HCT116 (cell line): ENCODE measurements at regions not wholly inside any gene's neighbourhood (a gene's known extent, or its start where the extent isn't known, plus 50 kb on each side); places are given as distances from the start of the nearest gene placed in this dataset.

Source experiments
- ATAC-seq: fragments of 200-7000 bp; cut with Tn5 transposase; 2 replicates; pipeline ENCODE4 v1.9.1; 2020; ENCODE audit warnings: mild to moderate bottlenecking, moderate library complexity
- BruUV-seq: library from RNA; stranded (reverse); fragments of 400-500 nt; replicated peaks from 2 replicates; lab custom pipeline; 2021; lab: Mats Ljungman, UMichigan
- CTCF ChIA-PET: fragments of 300-600 bp; sonication (Branson Sonifier 250); formaldehyde crosslinking; loops from one replicate; lab custom pipeline; 2021; ENCODE audit warnings: antibody characterized with exemption; lab: Charles Lee
- POLR2A ChIA-PET: fragments of 300-600, 350-600 bp; sonication (Branson Sonifier 250); formaldehyde crosslinking; loops from one replicate; lab custom pipeline; 2021; ENCODE audit warnings: antibody characterized with exemption; lab: Charles Lee
- RAD21 ChIA-PET, 2 experiments: fragments of 300-600 bp; sonication (Branson Sonifier 250); formaldehyde crosslinking; loops; one replicate each; lab custom pipeline; 2023; ENCODE audit warnings: low total read pairs in 2 of 2; ENCODE audit not compliant: uncharacterized antibody in 2 of 2, unreplicated experiment in 2 of 2, low non-redundant PET in 1 of 2; lab: Charles Lee
- DNase-seq: peaks from one replicate; pipeline ENCODE4 v3.0.0-alpha.2; 2010; ENCODE audit warnings: low read depth, low spot score
- H2AFZ ChIP-seq: fragments of 200-600 bp; shearing (Covaris generic), sonication (generic); 2 replicates; pipeline ENCODE4 v1.6.1; 2017; ENCODE audit warnings: low read depth, mixed run types, mixed read lengths, antibody characterized with exemption, low read length; ENCODE audit not compliant: poor library complexity, severe bottlenecking
- H3K27ac ChIP-seq: 2 replicates; pipeline ENCODE4 v1.5.1; 2012; ENCODE audit warnings: low read depth, low read length
- H3K27me3 ChIP-seq: fragments of 200-600 bp; sonication (generic); 2 replicates; pipeline ENCODE4 v1.6.1; 2016; ENCODE audit warnings: mixed run types, low read length, mixed read lengths; ENCODE audit not compliant: insufficient read depth
- H3K36me3 ChIP-seq, 2 experiments: fragments of 200-500 bp in 1 of 2; fragments of 200-600 bp in 1 of 2; sonication (Bioruptor generic) in 1 of 2; sonication (generic) in 1 of 2; 2 replicates each; pipeline versions ENCODE4 v1.5.1 to v1.6.1; 2014 to 2016; ENCODE audit warnings: low read length in 2 of 2, inconsistent platforms in 1 of 2, mixed read lengths in 1 of 2, mixed run types in 1 of 2; ENCODE audit not compliant: insufficient read depth in 2 of 2, control insufficient read depth in 1 of 2
- H3K4me1 ChIP-seq, 2 experiments: fragments of 200-600 bp in 1 of 2; sonication (generic) in 1 of 2; 2 replicates each; pipeline versions ENCODE4 v1.5.1 to v1.6.1; 2012 to 2017; ENCODE audit warnings: low read length in 2 of 2, inconsistent platforms in 1 of 2, mild to moderate bottlenecking in 1 of 2, mixed read lengths in 1 of 2, mixed run types in 1 of 2, moderate library complexity in 1 of 2; ENCODE audit not compliant: insufficient read depth in 2 of 2, control insufficient read depth in 1 of 2
- H3K4me2 ChIP-seq: fragments of 200-600 bp; sonication (generic); 2 replicates; pipeline ENCODE4 v1.6.1; 2017; ENCODE audit warnings: mixed run types, low read length, mixed read lengths
- H3K4me3 ChIP-seq, 2 experiments: fragments of 200-600 bp in 1 of 2; sonication (generic) in 1 of 2; replicated peaks in 1 of 2; 2 replicates each; pipeline ENCODE4 v1.5.1; 2011 to 2016; ENCODE audit warnings: low read length in 2 of 2, control low read depth in 1 of 2, low read depth in 1 of 2, mild to moderate bottlenecking in 1 of 2, mixed read lengths in 1 of 2, mixed run types in 1 of 2
- H3K79me2 ChIP-seq: fragments of 200-600 bp; sonication (generic); 2 replicates; pipeline ENCODE4 v1.6.1; 2017; ENCODE audit warnings: mild to moderate bottlenecking, mixed run types, low read length, moderate library complexity, mixed read lengths; ENCODE audit not compliant: insufficient read depth
- H3K9ac ChIP-seq: fragments of 200-600 bp; sonication (generic); 2 replicates; pipeline ENCODE4 v1.6.1; 2016; ENCODE audit warnings: low read length, mixed read lengths
- H3K9me2 ChIP-seq: fragments of 200-600 bp; sonication (generic), shearing (Covaris generic); 2 replicates; pipeline ENCODE4 v1.6.1; 2017; ENCODE audit warnings: mixed run types, mild to moderate bottlenecking, moderate library complexity; ENCODE audit not compliant: insufficient read depth
- H3K9me3 ChIP-seq, 2 experiments: fragments of 200-500 bp in 1 of 2; fragments of 200-600 bp in 1 of 2; sonication (Bioruptor generic) in 1 of 2; sonication (generic) in 1 of 2; 2 replicates each; pipeline ENCODE4 v1.6.1; 2014 to 2017; ENCODE audit warnings: low read length in 2 of 2, mixed read lengths in 2 of 2, inconsistent platforms in 1 of 2, low read depth in 1 of 2, mild to moderate bottlenecking in 1 of 2, mixed run types in 1 of 2, moderate library complexity in 1 of 2; ENCODE audit not compliant: control insufficient read depth in 1 of 2, insufficient read depth in 1 of 2
- H4K20me1 ChIP-seq: fragments of 200-600 bp; sonication (generic), shearing (Covaris generic); 2 replicates; pipeline ENCODE4 v1.6.1; 2017; ENCODE audit warnings: mixed run types, mild to moderate bottlenecking, moderate library complexity; ENCODE audit not compliant: insufficient read depth
- ATF3 ChIP-seq: IDR thresholded peaks from 2 replicates; pipeline ENCODE4 v1.6.1; 2012
- CEBPB ChIP-seq: IDR thresholded peaks from 2 replicates; pipeline ENCODE4 v1.6.1; 2012; ENCODE audit warnings: low read depth
- CTCF ChIP-seq, 3 experiments: fragments of 200-600 bp in 1 of 3; sonication (generic) in 1 of 3; IDR thresholded peaks in 2 of 3; conservative IDR thresholded peaks in 1 of 3; 2 replicates each; pipeline ENCODE4 v1.5.1; 2012 to 2017; ENCODE audit warnings: low read depth in 2 of 3, low read length in 2 of 3, antibody characterized with exemption in 1 of 3, borderline replicate concordance in 1 of 3, control low read depth in 1 of 3, mild to moderate bottlenecking in 1 of 3, mixed read lengths in 1 of 3, mixed run types in 1 of 3, moderate library complexity in 1 of 3; ENCODE audit not compliant: insufficient read depth in 1 of 3
- EZH2 ChIP-seq: fragments of 200-600 bp; sonication (generic); IDR thresholded peaks from 2 replicates; pipeline ENCODE4 v1.6.1; 2017; ENCODE audit warnings: antibody characterized with exemption, mixed run types
- EZH2phosphoT487 ChIP-seq: fragments of 200-600 bp; IDR thresholded peaks from 2 replicates; pipeline ENCODE4 v1.6.1; 2018; ENCODE audit warnings: antibody characterized with exemption, borderline replicate concordance
- FOSL1 ChIP-seq: IDR thresholded peaks from 2 replicates; pipeline ENCODE4 v1.6.1; 2012; ENCODE audit warnings: low read depth
- JUND ChIP-seq: IDR thresholded peaks from 2 replicates; pipeline ENCODE4 v1.6.1; 2012
- MAX ChIP-seq: IDR thresholded peaks from 2 replicates; pipeline ENCODE4 v1.6.1; 2012
- POLR2AphosphoS5 ChIP-seq: IDR thresholded peaks from 2 replicates; pipeline ENCODE4 v1.6.1; 2011; ENCODE audit warnings: mild to moderate bottlenecking, low read depth, low read length, moderate library complexity
- REST ChIP-seq: IDR thresholded peaks from 2 replicates; pipeline ENCODE4 v1.6.1; 2012; ENCODE audit warnings: low read depth
- SIN3A ChIP-seq: IDR thresholded peaks from 2 replicates; pipeline ENCODE4 v1.6.1; 2012; ENCODE audit warnings: low read depth
- SP1 ChIP-seq: IDR thresholded peaks from 2 replicates; pipeline ENCODE4 v1.6.1; 2012; ENCODE audit warnings: low read depth
- TCF7L2 ChIP-seq: IDR thresholded peaks from 2 replicates; pipeline ENCODE4 v1.7.0; 2011; ENCODE audit warnings: borderline replicate concordance, inconsistent platforms; ENCODE audit not compliant: insufficient read depth, insufficient read length; ENCODE audit errors: extremely low read depth
- ZBTB33 ChIP-seq: IDR thresholded peaks from 2 replicates; pipeline ENCODE4 v1.6.1; 2011; ENCODE audit warnings: mild to moderate bottlenecking, low read length, moderate library complexity; ENCODE audit not compliant: insufficient replicate concordance; ENCODE audit errors: extremely low read depth
- ZFX ChIP-seq: fragments of 450-650 bp; IDR thresholded peaks from 2 replicates; pipeline ENCODE4 v1.6.1; 2017
- ZNF274 ChIP-seq: fragments of 200-500 bp; sonication (Bioruptor generic); IDR thresholded peaks from 2 replicates; pipeline ENCODE4 v1.6.1; 2014; ENCODE audit warnings: mild to moderate bottlenecking, low read depth, low read length, inconsistent platforms
- intact Hi-C: fragments of 100-400 bp; cut with micrococcal nuclease; formaldehyde crosslinking; loops from 2 replicates; pipeline ENCODE4 v1.10.0; 2022

- CTCF ChIA-PET, result no interaction called here
- no peaks in the 10 kb centered on the region for H3K79me2 ChIP-seq
- H3K4me1 ChIP-seq, result peaks cover 0 to 5% of the 10 kb centered on the region in 2 experiments; a peak in 1 of 4 replicates
- no peaks in the 10 kb centered on the region for H3K36me3 ChIP-seq
- H3K4me2 ChIP-seq, result no peak overlapping the region
- H3K27me3 ChIP-seq, result no peaks in the 10 kb centered on the region
- ATAC-seq, result no peak
- no peaks in the 10 kb centered on the region for H4K20me1 ChIP-seq
- no TSS peak for BruUV-seq
- no peaks in the 10 kb centered on the region for H3K9me3 ChIP-seq
- no peak overlapping the region for H3K4me3 ChIP-seq
- RAD21 ChIA-PET, result no interaction called here
- no peak overlapping the region for H3K9ac ChIP-seq
- intact Hi-C loops, result no loop called here
- H3K27ac ChIP-seq, result no peak overlapping the region
- no peak for DNase-seq
- POLR2A ChIA-PET, result no interaction called here
- TF ChIP-seq POLR2AphosphoS5 (no peak), SIN3A (no peak), SP1 (no peak), ZNF274 (no peak), ZFX (no peak), ZBTB33 (no peak), CEBPB (no peak), FOSL1 (no peak), MAX (no peak), REST (no peak), EZH2phosphoT487 (no peak), CTCF (IDR thresholded peaks at IDR 0.05 in 2 of 3, conservative IDR thresholded peaks at IDR 0.05 in 1 of 3; ENCODE audit: borderline replicate concordance in 1 of 3, insufficient read depth in 1 of 3, low read depth in 2 of 3, low read length in 2 of 3) (no peak), EZH2 (no peak), ATF3 (no peak), TCF7L2 (no peak), JUND (no peak)
- no peak overlapping the region for H2AFZ ChIP-seq
- H3K9me2 ChIP-seq, result no peaks in the 10 kb centered on the region
These were observed 278.7 kb upstream of the SHH start for GRCh38 chr7:156090988-156091387.
